ELR (cell line): ENCODE measurements at regions not wholly inside any gene's neighbourhood (a gene's known extent, or its start where the extent isn't known, plus 50 kb on each side); places are given as distances from the start of the nearest gene placed in this dataset.
"Not testable (repeated sequence)": the region's sequence is repeated elsewhere in the genome, so short reads cannot be mapped to it uniquely, and the experiment has no call there.

ENCODE experiments used
- DNase-seq: peaks from one replicate; pipeline ENCODE4 v3.0.0-alpha.2; 2015; ENCODE audit warnings: low read depth

DNA sequence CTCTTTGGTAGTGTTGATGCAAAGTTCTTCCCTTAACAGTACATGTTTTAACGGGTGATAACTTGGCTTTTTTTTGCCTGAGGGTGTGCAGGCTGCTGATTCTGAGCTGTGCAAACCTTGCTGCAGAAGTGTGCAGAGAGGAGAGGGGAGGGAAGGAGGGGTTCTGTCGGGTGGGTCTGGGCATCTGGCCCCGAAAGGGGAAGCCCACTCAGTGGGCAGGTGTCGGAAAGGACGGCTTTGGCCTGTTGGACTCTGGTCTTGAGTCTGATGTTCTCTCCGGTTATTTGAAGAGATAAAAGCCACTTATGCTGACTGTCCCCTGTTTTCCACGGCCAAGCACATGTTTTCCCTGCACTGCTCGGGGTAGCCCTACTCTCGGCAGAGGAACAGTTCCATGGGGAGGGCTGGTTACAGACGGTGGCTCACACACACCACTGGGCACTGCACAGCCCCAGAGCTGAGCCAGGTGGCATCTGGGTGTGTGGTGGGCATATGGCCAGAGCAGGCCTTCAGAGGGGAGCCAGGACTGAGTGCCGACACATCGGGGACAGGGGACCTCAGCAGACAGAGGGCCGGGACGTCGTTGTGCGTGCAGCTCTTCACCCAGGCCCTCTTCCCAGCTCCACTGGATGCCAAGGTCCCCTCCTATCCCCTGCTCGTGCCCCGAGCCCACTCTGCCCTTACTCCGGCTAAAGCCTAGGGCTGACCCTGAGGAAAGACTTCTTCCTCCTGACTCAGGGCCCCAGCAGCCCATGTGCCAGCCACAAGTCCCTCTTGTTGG is 93.2 kb downstream of the TEX29 start:
- DNase-seq, result no peak

GRCh38 chr13:111414341-111414740 is 93.9 kb downstream of the TEX29 start:
- no peak for DNase-seq

- no peak for DNase-seq
These were observed 94.8 kb downstream of the TEX29 start for GRCh38 chr13:111415246-111415645.

GRCh38 chr13:111415765-111416164 is 95.3 kb downstream of the TEX29 start:
- no peak for DNase-seq

GRCh38 chr13:111418101-111418500 is 97.7 kb downstream of the TEX29 start:
- DNase-seq, result no peak

GRCh38 chr13:111420113-111420876 is 99.9 kb downstream of the TEX29 start:
- DNase-seq, result no peak

DNA sequence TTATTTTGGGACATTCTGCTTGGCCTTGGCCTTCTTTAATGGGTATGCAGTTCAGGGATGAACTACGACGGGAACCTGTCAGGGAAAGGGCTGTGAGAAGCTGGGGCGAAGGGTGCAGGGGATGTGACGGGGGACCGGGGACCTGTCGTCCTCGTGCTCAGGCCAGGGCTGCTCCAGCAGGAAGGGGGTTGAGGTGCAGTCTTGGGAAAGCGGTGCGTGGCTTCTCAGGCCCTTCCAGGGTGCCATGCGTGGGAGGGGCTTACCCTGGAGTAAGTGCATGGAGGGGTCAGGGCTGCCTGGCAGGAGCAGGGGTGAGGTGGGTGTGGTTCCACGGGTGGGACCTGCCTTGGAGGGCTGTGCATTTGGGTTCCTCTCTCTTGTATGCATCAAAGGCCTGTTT is 100.8 kb downstream of the TEX29 start:
- no peak for DNase-seq

- DNase-seq, result no peak
These were observed 101.9 kb downstream of the TEX29 start for GRCh38 chr13:111422348-111422747.

DNA sequence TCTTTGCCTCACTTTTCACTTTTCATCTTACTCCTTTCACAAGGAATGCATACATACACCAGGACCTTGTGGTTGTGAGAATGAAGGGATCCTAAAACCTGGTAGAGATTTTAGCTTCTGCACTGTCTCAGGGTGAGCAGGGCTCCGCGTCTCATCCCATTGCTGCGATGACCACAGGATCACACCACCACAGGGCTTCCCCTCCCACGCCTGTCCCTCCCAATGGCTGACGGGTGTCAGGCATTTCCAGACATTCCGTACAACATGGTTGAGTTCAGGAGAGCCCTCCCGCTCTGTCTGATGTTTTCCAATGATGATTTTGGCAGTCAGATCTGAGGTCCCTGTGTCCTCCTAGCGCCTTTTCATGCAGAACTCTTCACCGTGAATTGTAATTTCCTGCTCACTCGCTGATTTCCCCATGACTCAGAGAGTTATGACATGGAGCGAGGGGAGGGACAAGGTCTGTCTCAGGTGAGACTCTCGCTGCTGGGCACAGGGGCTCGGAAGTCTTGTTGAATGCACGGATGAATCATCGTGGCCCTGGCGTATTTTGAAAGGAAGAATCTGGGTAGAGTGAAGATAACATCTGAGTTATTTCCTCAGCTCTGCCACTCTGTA is 102.8 kb downstream of the TEX29 start:
- no peak for DNase-seq

DNA sequence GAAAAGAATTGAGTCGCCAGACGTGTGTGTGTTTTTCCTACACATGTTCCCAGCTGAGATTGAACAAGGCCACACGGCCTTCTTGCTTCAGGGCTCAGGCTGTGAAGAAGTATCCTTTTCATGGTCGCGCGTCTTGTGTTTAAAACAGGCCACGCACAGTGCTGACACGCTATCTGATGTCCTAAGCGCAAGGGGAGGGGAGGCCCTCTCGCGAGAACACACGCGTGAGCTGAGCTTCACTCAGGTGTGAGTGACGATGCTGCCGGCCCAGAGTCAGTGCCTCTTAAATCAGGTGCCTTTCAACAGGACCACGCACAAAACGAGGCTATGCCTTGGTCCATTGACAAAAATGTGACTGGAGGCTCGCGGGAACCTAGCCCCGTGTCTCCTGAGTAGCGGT is 103.7 kb downstream of the TEX29 start:
- no peak for DNase-seq

GRCh38 chr13:111425326-111425725 is 104.9 kb downstream of the TEX29 start:
- no peak for DNase-seq

GRCh38 chr13:111429064-111429558 is 108.7 kb downstream of the TEX29 start:
- peak; percentile 45 for DNase-seq

GRCh38 chr13:111431206-111431605 is 110.8 kb downstream of the TEX29 start:
- no peak for DNase-seq

GRCh38 chr13:111434578-111435159 is 114.2 kb downstream of the TEX29 start:
- no peak for DNase-seq

- DNase-seq, result no peak
These were observed 116.0 kb downstream of the TEX29 start for GRCh38 chr13:111436446-111436845.

GRCh38 chr13:111437417-111437816 is 117.0 kb downstream of the TEX29 start:
- DNase-seq, result no peak

DNA sequence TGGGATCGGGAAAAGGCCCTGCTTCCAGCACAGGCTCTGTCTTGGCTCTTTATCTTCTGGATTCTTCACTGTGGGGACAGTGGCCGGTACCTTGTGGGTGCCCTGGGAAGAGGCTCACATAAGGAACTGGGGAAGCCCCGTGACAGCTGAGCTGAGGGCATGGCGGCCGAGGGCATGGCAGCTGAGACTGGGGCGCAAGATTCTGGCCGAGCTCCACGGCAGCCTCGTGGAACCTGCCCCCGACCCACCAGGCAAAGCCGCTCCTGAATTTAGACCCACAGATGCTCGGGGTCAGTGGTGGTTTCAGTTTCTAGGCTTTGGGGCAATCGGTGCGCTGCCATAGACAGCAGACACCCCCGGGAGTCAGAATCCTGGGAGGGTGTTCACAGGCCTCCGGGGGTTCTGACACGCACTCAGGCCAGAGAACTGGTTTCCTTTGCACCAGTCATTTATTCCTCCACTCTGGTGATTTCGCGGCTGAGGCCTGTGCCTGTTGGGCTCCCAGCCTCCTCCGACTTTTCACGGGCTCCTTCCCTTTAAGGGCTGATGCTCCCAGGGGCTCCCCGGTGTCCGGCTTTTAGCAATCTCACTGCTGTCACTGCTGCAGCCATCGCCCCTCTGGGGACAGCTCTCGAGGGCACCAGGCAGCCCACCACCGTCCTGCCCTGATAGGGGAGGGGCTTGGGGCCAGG is 117.6 kb downstream of the TEX29 start:
- DNase-seq, result no peak

DNA sequence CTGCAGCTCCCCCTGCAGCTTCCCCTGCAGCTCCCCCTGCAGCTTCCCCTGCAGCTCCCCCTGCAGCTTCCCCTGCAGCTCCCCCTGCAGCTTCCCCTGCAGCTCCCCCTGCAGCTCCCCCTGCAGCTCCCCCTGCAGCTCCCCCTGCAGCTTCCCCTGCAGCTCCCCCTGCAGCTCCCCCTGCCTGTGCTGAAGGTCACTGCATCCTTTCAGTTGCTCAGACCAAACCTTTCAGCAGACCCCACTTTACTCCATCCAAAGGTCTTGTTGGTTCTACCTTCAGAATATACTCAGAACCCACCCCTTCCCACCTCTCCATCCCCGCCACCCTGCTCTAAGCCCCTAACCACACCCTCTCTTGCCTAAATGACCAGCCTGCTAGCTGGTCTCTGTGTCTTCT is 120.0 kb downstream of the TEX29 start:
- DNase-seq, result not testable (repeated sequence)

GRCh38 chr13:111443981-111444380 is 123.5 kb downstream of the TEX29 start:
- DNase-seq, result no peak

- DNase-seq, result no peak
These were observed 128.1 kb downstream of the TEX29 start for GRCh38 chr13:111448504-111448903.

GRCh38 chr13:111449041-111449440 is 128.6 kb downstream of the TEX29 start:
- DNase-seq, result no peak

- DNase-seq, result no peak
These were observed 131.0 kb downstream of the TEX29 start for GRCh38 chr13:111451402-111451801.
